WI38 (cell line): ENCODE measurements at regions not wholly inside any gene's neighbourhood (a gene's known extent, or its start where the extent isn't known, plus 50 kb on each side); places are given as distances from the start of the nearest gene placed in this dataset.
"Not testable (repeated sequence)": the region's sequence is repeated elsewhere in the genome, so short reads cannot be mapped to it uniquely, and the experiment has no call there.

ENCODE experiments used
- H3K4me3 ChIP-seq: 2 replicates; pipeline ENCODE4 v1.5.1; 2011; ENCODE audit warnings: low read depth, mild to moderate bottlenecking, control low read depth, low read length
- CTCF ChIP-seq: IDR thresholded peaks from 2 replicates; pipeline ENCODE4 v1.5.1; 2012; ENCODE audit warnings: low read depth, mild to moderate bottlenecking, control low read depth, low read length

- no peak for TF ChIP-seq CTCF
Observed at GRCh38 chr17:71098071-71098470, 928.7 kb downstream of the KCNJ2 start.

GRCh38 chr17:71099003-71099714, 929.8 kb downstream of the KCNJ2 start:
- H3K4me3 ChIP-seq: no peak overlapping the region
- TF ChIP-seq CTCF: no peak

More at GRCh38 chr17:71098071-71098470, 928.7 kb downstream of the KCNJ2 start:
- no peak overlapping the region for H3K4me3 ChIP-seq

- H3K4me3 ChIP-seq: no peak overlapping the region
- TF ChIP-seq CTCF: no peak
Observed at GRCh38 chr17:71102777-71103176, 933.4 kb downstream of the KCNJ2 start.

- TF ChIP-seq CTCF: no peak
- no peak overlapping the region for H3K4me3 ChIP-seq
Observed at GRCh38 chr17:71104225-71104624, 934.9 kb downstream of the KCNJ2 start.

- not testable (repeated sequence) for H3K4me3 ChIP-seq
Observed at GRCh38 chr17:71106056-71106455, 936.7 kb downstream of the KCNJ2 start.

- TF ChIP-seq CTCF: no peak
- no peak overlapping the region for H3K4me3 ChIP-seq
Observed at GRCh38 chr17:71107136-71107535, 937.8 kb downstream of the KCNJ2 start.

- H3K4me3 ChIP-seq: no peak overlapping the region
- TF ChIP-seq CTCF: no peak
Observed at GRCh38 chr17:71109697-71110096, 940.4 kb downstream of the KCNJ2 start.

- no peak for TF ChIP-seq CTCF
Observed at GRCh38 chr17:71110326-71110725, 941.0 kb downstream of the KCNJ2 start.

More at GRCh38 chr17:71110326-71110725, 941.0 kb downstream of the KCNJ2 start:
- no peak overlapping the region for H3K4me3 ChIP-seq
